Mammary epithelial cell (primary cell): ENCODE measurements at regions not wholly inside any gene's neighbourhood (a gene's known extent, or its start where the extent isn't known, plus 50 kb on each side); places are given as distances from the start of the nearest gene placed in this dataset.

ENCODE experiments used
- CTCF ChIP-seq, 2 donors: IDR thresholded peaks in 1 of 2; conservative IDR thresholded peaks in 1 of 2; 2 replicates each; pipeline ENCODE4 v1.5.1; 2011 to 2012; ENCODE audit warnings: inconsistent platforms in 2 of 2, low read length in 2 of 2, mild to moderate bottlenecking in 2 of 2, control low read depth in 1 of 2, low read depth in 1 of 2; ENCODE audit not compliant: insufficient read depth in 1 of 2; ENCODE audit errors: extremely low read depth in 1 of 2
- EZH2 ChIP-seq: IDR thresholded peaks from 2 replicates; pipeline ENCODE4 v1.6.1; 2012; ENCODE audit warnings: low read length, inconsistent platforms, borderline replicate concordance

- TF ChIP-seq CTCF (conservative IDR thresholded peaks at IDR 0.05 in 1 of 2, IDR thresholded peaks at IDR 0.05 in 1 of 2; ENCODE audit: extremely low read depth in 1 of 2, insufficient read depth in 1 of 2, low read depth in 1 of 2, low read length in 2 of 2), result no peak
- TF ChIP-seq EZH2, result no peak
These were observed 753.1 kb upstream of the TBX3 start for GRCh38 chr12:115437061-115437567.
